ENCODE measurements at regions not wholly inside any gene's neighbourhood (a gene's known extent, or its start where the extent isn't known, plus 50 kb on each side); places are given as distances from the start of the nearest gene placed in this dataset.
"Not testable (repeated sequence)": the region's sequence is repeated elsewhere in the genome, so short reads cannot be mapped to it uniquely, and the experiment has no call there.

DNA sequence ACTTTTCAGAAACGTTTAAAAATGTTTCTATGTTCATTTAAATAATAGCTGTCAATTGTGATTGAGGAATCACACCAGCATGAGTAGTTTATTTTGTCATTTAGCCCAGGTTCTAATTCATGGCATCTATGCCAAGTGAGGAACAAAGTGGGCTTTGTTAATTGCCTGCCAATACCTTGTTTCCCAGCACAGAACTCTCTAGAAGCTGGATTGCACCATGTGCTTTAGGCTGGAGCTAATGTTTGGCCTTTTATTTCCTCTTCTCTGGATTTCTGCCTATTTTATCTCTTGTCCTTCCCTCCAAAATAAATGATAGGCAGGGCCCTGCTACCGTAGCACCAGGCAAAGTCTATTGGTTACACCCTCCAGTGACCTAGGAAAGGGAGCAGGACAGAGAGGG lies 109.9 kb upstream of the ITGB1 start:
- no peak for DNase-seq (ENCODE audit: low read depth)

DNA sequence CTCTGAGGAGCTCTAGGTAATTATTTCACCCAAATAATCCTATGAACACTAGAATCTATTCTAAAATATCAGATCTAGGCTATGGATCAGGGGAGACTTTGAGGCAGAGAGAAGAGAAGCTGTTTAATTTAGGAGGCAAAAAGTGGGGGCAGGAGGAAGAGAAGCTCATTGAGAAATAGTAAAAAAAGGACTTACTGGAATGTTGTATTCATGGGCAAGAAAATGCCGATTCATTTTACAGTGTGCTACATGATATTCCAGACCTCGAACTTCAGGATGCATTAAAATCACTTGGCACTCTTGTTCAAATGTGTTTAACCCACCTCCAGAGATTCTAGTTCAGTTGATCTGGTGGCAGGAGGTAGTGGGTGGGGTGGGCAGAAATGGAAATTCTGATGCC lies 109.5 kb upstream of the ITGB1 start:
- DNase-seq (ENCODE audit: low read depth) = no peak

DNA sequence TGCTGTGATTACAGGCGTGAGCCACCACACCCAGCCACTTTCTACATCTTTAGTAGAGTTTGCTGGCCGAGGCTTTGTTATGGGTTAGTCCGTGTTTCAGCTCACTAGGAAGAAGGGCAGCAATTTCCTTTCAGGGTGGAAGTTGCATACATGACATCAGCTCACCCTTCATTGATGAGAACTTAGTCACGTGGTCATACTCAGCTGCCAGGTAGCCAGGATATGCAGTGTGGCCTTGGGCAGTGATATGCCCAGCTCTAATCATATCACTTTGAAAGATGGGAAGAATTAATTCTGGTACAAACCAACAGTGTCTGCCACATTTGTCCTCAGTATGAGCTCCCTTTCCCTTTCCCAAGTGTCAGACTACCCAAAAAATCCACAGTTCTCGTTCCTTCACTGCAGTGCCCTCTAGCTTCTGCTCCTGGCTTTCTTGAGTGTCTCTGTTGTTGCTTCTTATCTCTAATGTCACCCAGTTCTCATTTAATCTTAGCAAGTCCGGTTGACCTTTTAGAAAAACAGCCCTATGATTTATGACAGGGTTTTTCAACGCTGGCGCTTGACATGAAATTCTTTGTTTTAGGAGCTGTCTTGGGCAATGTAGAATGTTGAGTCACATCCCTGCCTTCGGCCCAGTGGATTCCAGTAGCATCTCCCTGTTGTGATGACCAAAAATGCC lies 108.7 kb upstream of the ITGB1 start:
- DNase-seq (ENCODE audit: low read depth) = peak; percentile 5

DNA sequence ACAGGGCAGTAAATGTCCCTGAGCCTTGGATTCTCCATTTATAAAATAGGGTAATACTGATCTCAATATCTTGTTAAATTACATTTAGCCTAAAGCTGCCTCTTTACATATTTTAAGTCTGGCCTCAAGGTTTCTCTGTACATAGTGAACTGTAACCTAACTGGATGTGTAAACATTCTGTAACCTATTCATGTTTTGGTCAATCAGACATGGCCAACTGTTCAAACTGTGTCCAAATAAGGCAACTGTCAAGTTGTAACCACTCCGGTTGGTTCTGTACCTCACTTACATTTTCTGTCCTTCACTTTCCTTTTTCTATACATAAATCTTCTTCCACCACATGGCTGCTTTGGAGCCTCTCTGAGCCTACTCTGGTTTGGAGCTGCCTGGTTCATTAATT lies 107.1 kb upstream of the ITGB1 start:
- no peak for DNase-seq (ENCODE audit: low read depth)

DNA sequence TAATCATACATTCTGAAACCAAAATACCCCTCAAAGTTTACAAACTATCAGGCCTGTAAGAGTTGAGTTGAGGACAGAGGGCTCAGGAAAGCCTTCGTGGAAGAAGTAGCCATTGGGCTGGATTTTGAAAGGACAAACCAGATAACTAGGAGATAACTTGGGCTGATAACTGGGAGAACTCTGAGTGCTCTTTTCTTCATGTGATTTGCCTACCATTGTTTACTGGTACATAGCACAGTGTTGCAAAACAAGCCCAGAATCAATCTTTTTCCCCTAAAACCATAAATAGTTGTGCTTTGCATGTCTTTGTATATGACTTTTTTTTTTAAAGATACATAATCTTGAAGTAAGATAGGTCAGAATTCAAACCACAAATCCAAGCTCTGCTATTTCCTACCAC lies 106.7 kb upstream of the ITGB1 start:
- no peak for DNase-seq (ENCODE audit: low read depth)

DNA sequence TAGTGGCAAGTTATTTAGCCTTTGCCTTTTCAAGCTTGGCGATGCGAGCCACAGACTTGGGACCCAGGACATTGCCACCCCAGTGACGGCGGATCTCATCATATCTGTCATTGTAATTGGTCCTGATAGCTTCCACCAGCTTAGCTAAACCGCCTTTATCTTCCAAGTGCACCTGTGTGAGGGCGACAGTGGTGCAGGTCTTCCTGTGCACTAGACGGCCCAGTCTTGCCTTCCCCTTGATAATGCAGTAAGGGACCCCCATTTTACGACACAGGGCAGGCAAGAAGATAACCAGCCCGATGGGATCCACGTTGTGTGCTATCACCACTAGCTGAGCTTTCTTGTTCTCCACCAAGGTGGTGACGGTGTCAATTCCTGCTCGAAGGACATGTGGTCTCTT lies 99.6 kb upstream of the ITGB1 start:
- no peak for DNase-seq (ENCODE audit: low read depth)

DNA sequence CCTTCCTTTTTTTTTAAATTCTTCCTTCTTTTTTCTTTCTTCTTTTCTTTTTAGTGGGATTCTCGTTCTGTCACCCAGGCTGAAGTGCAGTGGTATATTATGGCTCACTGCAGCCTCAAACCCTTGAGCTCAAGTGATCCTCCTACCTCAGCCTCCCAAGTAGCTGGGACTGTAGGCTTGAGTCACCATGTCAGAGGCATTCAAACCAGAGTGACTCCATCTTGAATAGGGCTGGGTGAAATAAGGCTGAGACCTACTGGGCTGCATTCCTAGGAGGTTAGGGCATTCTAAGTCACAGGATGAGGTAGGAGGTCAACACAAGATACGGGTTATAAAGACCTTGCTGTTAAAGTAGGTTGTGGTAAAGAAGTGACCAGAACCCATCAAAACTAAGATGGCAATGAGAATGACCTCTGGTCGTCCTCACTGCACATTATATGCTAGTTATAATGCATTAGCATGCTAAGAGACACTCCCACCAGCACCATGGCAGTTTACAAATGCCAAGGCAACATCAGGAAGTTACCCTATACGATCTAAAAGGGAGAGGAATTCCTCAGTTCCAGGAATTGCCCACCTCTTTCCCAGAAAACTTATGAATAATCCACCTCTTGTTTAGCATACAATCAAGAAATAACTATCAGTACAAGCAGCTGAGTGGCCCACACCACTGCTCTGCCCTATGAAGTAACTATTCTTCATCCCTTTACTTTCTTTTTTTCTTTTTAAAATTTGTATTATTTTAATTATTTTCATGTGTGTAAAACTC lies 99.0 kb upstream of the ITGB1 start:
- no peak for DNase-seq (ENCODE audit: low read depth)

DNA sequence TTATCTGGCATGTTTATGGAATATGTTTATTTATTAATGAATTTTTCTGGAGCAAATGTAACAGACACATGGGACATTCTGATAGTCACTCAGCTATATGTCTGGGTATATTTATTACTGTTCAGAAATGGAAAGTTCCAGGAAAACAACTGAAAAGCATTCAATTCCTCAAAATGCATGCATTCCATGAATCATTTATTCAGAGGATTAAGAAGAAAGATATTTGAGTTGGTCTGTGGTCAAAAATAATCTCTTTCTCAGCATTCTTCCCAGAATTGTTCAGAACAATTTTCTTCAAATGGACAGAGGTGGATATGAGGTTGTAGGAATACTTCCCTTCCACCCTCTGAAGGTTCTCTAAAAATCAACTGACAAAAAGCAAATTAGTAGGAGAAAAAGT lies 97.6 kb upstream of the ITGB1 start:
- no peak for DNase-seq (ENCODE audit: low read depth)

DNA sequence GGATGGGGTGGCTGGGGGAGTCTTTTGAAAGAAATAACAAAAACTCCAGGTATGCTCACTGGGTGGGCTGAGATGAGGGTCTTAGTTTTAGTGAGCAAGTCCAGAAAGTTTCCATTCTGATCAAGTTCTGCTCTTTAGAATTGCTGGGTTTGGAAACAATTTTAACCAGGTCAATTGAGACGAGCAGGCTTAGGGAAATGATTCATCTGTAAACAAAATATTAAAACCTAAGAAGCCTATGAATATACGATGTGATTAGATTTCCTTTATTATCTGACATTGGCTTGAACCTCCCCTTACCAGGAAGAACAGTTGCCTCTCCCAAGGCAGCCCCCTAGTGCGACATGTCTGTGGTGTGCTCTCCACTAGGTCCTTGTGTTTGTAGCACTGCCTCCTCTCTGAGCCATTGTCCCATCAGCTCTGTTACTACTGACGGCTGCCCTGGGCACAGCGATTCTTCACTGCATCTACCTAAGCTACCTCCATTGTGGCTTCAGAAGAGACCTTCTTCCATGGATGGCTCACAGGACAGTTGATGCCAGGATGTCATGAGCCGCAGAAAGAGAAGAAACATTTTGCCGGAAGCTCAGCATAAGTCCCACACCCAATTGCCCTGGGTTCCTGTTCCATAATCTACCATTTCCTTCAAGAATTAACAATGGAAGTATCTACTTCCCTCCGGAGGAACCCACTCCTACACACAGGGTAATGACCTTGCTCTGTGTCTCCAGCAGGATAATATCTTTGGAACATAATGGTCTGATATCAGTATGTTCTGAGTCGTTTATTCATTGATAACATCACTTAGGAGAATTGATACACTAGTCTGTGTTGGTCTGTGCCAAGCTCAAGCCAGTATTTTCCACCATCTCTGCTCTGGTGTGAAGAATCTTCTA lies 95.1 kb upstream of the ITGB1 start:
- DNase-seq (ENCODE audit: low read depth) = no peak

DNA sequence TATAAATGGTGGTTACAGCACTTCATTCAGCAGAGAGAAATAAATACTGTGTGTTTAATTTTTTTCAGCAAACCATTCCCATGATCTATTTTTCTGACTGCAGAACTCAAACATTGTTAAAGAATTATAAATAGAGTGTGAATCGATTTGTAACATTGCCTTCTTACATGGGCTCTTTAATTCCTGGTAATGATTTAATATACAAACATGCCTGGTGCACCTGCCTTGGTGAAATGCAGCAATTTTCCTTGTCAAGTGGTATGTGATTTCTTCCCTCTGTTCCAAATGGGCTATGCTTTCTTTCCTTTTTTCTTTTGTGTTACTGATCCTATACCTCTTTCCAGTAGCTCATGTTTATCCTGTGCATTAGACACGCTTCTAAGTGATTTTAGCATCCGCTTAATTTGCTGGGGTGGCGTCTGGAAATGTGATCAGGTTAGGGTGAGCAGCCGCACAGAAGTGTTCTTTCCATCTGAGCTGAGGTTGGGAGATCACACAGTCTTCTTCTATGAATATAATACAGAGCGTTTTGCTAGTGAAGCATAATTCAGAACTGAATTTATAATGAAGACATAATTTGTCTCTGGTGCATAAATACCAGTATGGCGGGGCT lies 94.3 kb upstream of the ITGB1 start:
- no peak for DNase-seq (ENCODE audit: low read depth)

DNA sequence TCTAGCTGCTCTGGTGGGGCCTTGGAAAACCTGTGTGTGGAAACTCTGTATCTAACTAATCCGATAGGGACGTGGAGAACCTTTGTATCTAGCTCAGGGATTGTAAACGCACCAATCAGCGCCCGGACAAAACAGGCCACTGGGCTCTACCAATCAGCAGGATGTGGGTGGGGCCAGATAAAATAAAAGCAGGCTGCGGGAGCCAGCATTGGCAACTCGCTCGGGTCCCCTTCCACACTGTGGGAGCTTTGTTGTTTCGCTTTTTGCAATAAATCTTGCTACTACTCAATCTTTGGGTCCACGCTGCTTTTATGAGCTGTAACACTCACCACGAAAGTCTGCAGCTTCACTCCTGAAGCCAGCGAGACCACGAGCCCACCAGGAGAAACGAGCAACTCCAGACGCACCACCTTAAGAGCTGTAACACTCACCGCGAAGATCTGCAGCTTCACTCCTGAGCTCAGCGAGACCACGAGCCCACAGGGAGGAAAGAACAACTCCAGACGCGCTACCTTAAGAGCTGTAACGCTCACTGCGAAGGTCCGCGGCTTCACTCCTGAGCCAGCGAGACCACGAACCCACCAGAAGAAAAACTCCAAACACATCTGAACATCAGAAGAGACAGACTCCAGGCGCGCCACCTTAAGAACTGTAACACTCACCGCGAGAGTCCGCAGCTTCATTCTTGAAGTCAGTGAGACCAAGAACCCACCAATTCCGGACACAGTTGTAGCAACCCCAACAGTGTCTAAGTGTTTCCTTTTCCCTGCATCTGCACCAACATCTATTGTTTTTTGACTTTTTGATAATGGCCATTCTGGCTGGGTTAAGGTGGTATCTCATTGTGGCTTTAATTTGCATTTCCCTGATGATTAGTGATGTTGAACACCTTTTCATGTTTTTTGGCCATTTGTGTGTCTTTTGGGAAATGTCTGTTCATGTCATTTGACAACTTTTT lies 92.2 kb upstream of the ITGB1 start:
- DNase-seq (ENCODE audit: low read depth) = not testable (repeated sequence)

DNA sequence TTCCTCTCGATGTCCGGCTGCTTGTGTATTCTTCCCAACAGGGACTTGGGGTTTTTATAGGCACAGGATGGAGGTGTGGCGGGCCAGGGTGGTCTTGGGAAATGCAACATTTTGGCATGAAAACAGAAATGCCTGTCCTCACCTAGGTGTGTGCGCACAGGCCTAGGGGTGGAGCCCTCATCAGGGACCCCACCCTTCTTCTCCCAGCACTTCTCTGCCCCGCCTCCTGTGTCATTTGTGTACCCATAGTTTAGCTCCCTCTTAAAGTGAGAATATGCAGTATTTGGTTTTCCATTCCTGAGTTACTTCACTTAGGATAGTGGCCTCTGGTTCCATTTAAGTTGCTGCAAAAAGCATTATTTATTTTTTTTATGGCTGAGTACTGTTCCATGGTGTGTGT lies 90.2 kb upstream of the ITGB1 start:
- DNase-seq (ENCODE audit: low read depth) = no peak

DNA sequence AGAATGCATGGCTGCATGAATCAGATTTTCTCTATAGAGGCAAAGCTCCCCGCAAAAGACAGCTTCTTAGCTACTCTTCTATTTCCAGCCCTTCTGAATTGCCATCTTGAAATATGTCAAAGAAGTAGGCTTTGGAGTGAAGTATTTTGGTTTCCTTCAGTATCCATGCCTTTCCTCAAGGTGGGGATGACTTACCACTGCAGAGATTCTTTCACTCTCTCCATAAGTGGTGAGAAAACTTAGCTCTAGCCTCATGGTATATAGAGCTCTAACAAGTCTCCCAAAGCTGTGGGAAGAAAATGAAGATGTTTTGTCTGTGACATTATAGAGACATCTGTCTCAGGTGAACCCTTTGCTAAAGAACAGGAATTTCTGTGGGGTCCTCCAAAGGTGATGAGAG lies 89.6 kb upstream of the ITGB1 start:
- DNase-seq (ENCODE audit: low read depth) = no peak

DNA sequence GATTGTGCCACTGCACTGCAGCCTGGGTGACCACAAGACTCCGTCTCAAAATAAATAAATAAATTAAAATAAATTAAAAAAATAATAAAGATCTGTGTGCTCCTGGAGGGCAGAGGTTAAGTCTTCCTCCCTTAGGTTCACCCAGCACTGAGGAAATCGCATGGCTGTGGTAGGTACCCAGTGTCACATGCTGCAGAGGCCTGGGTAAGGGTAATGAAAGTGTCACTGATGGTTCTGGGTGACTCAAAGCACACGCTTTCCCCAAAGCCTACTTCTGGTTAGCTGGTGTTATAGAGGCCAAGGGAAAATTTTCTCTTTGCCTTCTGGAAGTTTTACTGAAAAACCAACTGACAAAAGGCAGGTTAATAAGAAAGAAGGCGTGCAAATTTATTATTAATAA lies 88.8 kb upstream of the ITGB1 start:
- no peak for DNase-seq (ENCODE audit: low read depth)

DNA sequence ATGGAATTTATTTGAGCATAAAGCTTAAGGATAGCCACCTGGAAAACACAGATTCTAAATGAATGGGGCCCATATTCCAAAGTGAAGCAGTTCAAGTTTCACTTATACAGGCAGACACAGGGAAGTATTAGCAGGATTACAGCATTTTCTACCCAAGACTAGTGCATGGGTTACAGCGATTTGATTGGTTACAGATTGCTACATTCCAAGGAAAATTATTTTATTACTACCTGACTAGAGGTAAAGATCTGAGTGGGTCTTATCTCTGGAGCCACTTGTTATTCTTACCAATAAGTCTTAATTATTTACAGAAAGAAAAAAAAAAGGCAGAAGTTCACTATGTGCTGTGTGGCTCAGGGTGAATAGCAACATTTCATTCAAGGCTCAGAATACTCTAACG lies 87.4 kb upstream of the ITGB1 start:
- no peak for DNase-seq (ENCODE audit: low read depth)

DNA sequence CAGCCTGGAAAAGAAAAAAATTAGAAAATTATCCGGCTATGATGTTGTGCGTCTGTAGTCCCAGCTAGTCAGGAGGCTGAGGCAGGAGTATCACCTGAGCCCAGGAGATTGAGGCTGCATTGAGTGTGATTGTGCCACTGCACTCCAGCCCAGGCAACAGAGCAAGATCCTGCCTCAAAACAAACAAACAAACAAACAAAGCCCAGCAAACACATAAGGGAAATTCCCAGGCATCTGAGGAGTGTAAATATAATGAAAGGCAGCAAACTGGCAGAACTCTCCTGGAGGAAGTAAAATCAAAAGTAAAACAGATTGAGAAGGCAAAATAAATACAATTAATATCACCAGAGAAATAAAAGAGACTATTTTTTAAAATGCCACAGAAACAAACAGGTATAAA lies 84.5 kb upstream of the ITGB1 start:
- DNase-seq (ENCODE audit: low read depth) = no peak

DNA sequence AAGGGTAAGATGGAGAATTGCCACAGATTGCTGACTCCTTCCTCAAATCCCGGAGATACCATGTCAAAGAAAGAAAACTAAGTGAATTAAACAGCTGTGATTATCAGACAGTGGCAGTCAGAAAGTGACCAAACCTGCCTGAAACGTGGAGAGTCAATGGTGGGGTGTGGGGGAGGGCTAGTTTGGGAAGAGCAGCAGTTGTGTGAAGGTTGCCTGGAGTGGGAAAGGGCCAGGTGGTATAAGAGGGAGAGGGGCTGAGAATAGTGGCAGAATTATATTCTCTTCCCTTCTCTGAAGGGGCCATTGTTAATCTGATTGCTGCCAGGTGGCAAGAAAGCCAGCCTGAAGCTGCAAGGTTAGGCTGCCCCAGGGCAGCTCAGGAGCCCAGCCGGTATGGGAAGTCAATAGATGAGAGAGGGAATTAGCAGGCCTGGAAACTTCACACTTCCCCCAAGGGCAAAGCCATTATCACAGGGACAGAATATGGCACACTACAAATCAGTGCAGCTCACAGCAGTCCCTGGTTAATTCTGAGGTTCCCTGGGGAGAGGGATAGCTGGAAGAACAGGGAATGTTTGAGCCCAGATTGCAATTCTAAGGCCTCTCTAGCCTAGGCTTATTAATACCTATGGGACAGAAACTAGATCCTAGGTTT lies 83.9 kb upstream of the ITGB1 start:
- DNase-seq (ENCODE audit: low read depth) = no peak

DNA sequence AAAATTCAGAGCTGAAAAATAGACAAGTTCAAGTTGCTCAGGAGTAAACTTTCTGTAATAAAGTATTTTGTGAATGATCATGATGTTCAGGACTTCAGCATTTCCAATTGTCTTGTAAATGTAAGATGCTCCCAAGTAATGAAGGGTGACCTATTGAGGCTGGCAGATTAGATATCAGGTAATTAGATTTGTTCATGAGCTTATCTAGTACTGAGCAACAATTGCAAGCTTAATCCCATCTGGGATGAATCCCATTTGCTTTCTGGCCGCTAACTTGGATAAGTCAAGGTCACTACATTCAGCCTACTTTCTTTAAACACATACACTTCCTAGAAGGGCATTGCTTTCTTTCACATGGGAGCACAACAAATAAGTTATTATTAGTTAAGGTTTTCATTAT lies 82.4 kb upstream of the ITGB1 start:
- no peak for DNase-seq (ENCODE audit: low read depth)

DNA sequence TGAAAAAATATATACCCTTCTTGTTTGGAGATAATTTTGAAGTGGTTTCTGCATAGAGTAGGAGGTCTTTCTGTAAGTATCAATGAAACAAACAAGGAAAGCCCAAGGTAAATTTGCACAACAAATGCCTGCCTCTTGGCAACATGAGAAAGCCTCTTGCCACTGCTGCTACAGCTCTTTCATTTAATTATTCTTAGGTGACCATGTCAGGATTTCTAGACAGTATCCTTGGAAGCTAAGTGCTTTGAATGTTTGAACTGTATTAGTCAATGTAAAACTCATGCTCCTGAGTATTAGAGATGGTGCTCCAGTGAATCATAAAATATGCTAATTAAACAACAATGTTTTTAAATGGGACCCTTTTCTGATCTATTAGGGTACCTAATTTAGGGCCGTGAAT lies 81.2 kb upstream of the ITGB1 start:
- no peak for DNase-seq (ENCODE audit: low read depth)

DNA sequence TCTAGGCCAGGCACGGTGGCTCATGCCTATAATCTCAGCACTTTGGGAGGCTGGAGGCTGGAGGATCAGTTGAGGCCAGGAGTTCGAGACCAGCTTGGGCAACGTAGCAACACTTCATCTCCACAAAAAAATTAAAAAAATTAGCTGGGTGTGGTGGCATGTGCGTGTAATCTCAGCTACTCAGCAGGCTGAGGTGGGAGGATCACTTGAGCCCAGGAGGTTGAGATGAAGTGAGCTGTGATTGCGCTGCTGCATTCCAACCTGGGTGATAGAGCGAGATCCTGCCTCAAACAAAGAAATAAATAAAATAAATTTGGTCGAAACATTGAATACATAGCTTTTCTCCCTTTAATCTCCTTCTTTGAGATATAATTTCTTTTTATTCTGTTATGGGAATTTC lies 80.6 kb upstream of the ITGB1 start:
- no peak for DNase-seq (ENCODE audit: low read depth)

DNA sequence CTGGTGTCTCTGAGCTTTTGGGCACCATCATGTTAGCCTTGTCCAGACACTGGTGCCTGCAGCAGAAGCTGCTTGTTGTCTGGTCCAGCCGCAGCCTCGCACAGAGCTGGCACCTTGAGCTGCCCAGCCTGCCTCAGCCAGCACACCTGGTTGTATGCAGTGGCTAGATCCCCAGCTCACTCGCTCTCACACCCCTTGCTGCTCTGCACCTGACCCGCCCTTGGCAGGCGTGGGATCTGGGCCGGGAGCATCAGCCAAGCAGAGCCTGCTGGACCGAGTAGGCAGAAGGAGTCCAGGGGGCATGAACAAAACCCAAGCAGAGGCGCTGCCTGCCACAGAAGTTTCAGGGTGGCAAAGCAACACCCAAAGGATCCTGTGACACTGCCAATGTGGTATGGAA lies 79.7 kb upstream of the ITGB1 start:
- DNase-seq (ENCODE audit: low read depth) = no peak

Measured in CMK (cell line).